K562 (cell line): ENCODE measurements at regions not wholly inside any gene's neighbourhood (a gene's known extent, or its start where the extent isn't known, plus 50 kb on each side); places are given as distances from the start of the nearest gene placed in this dataset.

Source experiments
- ATAC-seq: fragments of 200-7000 bp; cut with Tn5 transposase; 3 replicates; pipeline ENCODE4 v1.9.1; 2020; ENCODE audit warnings: moderate library complexity
- BruUV-seq: library from RNA; stranded (reverse); fragments of 400-500 nt; replicated peaks from 2 replicates; lab custom pipeline; 2021; lab: Mats Ljungman, UMichigan
- CTCF ChIA-PET: fragments of 300-600 bp; formaldehyde crosslinking; extraction: SDS; loops from one replicate; lab custom pipeline; 2021; ENCODE audit warnings: low intra/inter-chr PET ratio; lab: Yijun Ruan, JAX
- POLR2A ChIA-PET: fragments of 300-600, 350-650 bp; sonication (Branson Sonifier 250); formaldehyde crosslinking; extraction: SDS; loops from one replicate; lab custom pipeline; 2021; ENCODE audit warnings: antibody characterized with exemption, inconsistent platforms; lab: Yijun Ruan, JAX
- DNase-seq, 4 experiments: peaks; one replicate each; pipeline versions ENCODE4 v3.0.0 to v3.0.0-alpha.2; 2011 to 2018; ENCODE audit warnings: low spot score in 3 of 4, mixed read lengths in 3 of 4; ENCODE audit errors: extremely low read depth in 1 of 4
- FAIRE-seq: peaks from 2 replicates; lab custom pipeline; 2011; peaks lifted over from hg19 to GRCh38; lab: Jason Lieb, UNC
- H2AFZ ChIP-seq: 2 replicates; pipeline ENCODE4 v1.6.0; 2011; ENCODE audit warnings: low read depth, low read length, control low read depth, inconsistent platforms
- H3K27ac ChIP-seq: fragments of 200-600 bp; 3 replicates; pipeline ENCODE4 v1.8.0; 2011; ENCODE audit warnings: low read depth, mild to moderate bottlenecking, control low read depth, inconsistent platforms, low read length, moderate library complexity, mixed read lengths; ENCODE audit errors: extremely low read depth
- H3K27me3 ChIP-seq, 2 experiments: fragments of 300-600 bp in 1 of 2; 2 replicates in 1 of 2; 3 replicates in 1 of 2; pipeline versions ENCODE4 v1.6.0 to v1.8.0; 2011; ENCODE audit warnings: inconsistent platforms in 2 of 2, low read length in 2 of 2, mild to moderate bottlenecking in 1 of 2, mixed read lengths in 1 of 2, moderate library complexity in 1 of 2; ENCODE audit not compliant: control insufficient read depth in 2 of 2, insufficient read depth in 2 of 2
- H3K36me3 ChIP-seq: fragments of 300-600 bp; 3 replicates; pipeline ENCODE4 v1.8.0; 2011; ENCODE audit warnings: mild to moderate bottlenecking, low read length, inconsistent platforms; ENCODE audit not compliant: control insufficient read depth, insufficient read depth
- H3K4me1 ChIP-seq, 2 experiments: fragments of 200-600 bp in 1 of 2; replicated peaks in 1 of 2; 2 replicates in 1 of 2; 3 replicates in 1 of 2; pipeline versions ENCODE4 v1.5.1 to v1.8.0; 2011; ENCODE audit warnings: inconsistent platforms in 2 of 2, low read length in 2 of 2, mild to moderate bottlenecking in 1 of 2, mixed read lengths in 1 of 2, moderate library complexity in 1 of 2; ENCODE audit not compliant: control insufficient read depth in 2 of 2, insufficient read depth in 2 of 2
- H3K4me2 ChIP-seq: 2 replicates; pipeline ENCODE4 v1.6.1; 2011; ENCODE audit warnings: low read length, control low read depth, inconsistent platforms, mixed read lengths; ENCODE audit not compliant: insufficient read depth
- H3K4me3 ChIP-seq: fragments of 200-600 bp; sonication (generic), shearing (Covaris generic); 2 replicates; pipeline ENCODE4 v1.5.1; 2016; ENCODE audit warnings: control low read depth, inconsistent platforms
- H3K79me2 ChIP-seq: fragments of 200-600 bp; 3 replicates; pipeline ENCODE4 v1.8.0; 2011; ENCODE audit warnings: low read length, inconsistent platforms; ENCODE audit not compliant: control insufficient read depth, insufficient read depth
- H3K9ac ChIP-seq, 2 experiments: 2 replicates each; pipeline versions ENCODE4 v1.6.0 to v1.6.1; 2011; ENCODE audit warnings: low read depth in 2 of 2, low read length in 2 of 2, control low read depth in 1 of 2, inconsistent platforms in 1 of 2, mild to moderate bottlenecking in 1 of 2, mixed read lengths in 1 of 2; ENCODE audit not compliant: insufficient read depth in 1 of 2
- H3K9me1 ChIP-seq: one replicate; pipeline ENCODE4 v1.6.0; 2011; ENCODE audit warnings: inconsistent platforms, mild to moderate bottlenecking, low read length, moderate library complexity; ENCODE audit not compliant: control insufficient read depth, insufficient read depth
- H3K9me3 ChIP-seq: replicated peaks from 2 replicates; pipeline ENCODE4 v1.5.1; 2011; ENCODE audit warnings: low read depth, low read length, inconsistent platforms; ENCODE audit not compliant: control insufficient read depth, insufficient read depth
- H4K20me1 ChIP-seq: replicated peaks from 2 replicates; pipeline ENCODE4 v1.6.1; 2011; ENCODE audit warnings: low read length, inconsistent platforms, mixed read lengths; ENCODE audit not compliant: control insufficient read depth, insufficient read depth
- ADNP ChIP-seq: fragments of 200-800 bp; sonication (Bioruptor generic); IDR thresholded peaks from 2 replicates; pipeline ENCODE4 v1.6.1; 2016; ENCODE audit warnings: missing genetic modification characterization, missing compliant biosample characterization
- DEAF1 ChIP-seq: fragments of 450-650 bp; formaldehyde crosslinking; IDR thresholded peaks from 2 replicates; pipeline ENCODE4 v1.4.0; 2020; ENCODE audit warnings: mild to moderate bottlenecking, moderate library complexity
- ETV5 ChIP-seq: sonication (generic); formaldehyde crosslinking; IDR thresholded peaks from 2 replicates; pipeline ENCODE4 v1.4.0; 2020; ENCODE audit warnings: low read depth, mild to moderate bottlenecking, missing genetic modification reagents
- HNRNPLL ChIP-seq: fragments of 200-400 bp; formaldehyde crosslinking; IDR thresholded peaks from 2 replicates; pipeline ENCODE4 v1.6.1; 2017; ENCODE audit warnings: low read length, low read depth, mild to moderate bottlenecking; ENCODE audit not compliant: poor library complexity, severe bottlenecking
- ILF3 ChIP-seq: fragments of 450-650 bp; IDR thresholded peaks from 2 replicates; pipeline ENCODE4 v1.6.1; 2018; ENCODE audit warnings: antibody characterized with exemption, mild to moderate bottlenecking, moderate library complexity, borderline replicate concordance
- LEF1 ChIP-seq: fragments of 450-650 bp; IDR thresholded peaks from 2 replicates; pipeline ENCODE4 v1.6.1; 2016; ENCODE audit warnings: mild to moderate bottlenecking
- PCBP2 ChIP-seq: fragments of 200-400 bp; formaldehyde crosslinking; IDR thresholded peaks from 2 replicates; pipeline ENCODE4 v1.6.1; 2018; ENCODE audit warnings: low read length, low read depth, mild to moderate bottlenecking, moderate library complexity; ENCODE audit not compliant: poor library complexity, severe bottlenecking
- RBBP5 ChIP-seq: fragments of 200-600 bp; sonication (generic); IDR thresholded peaks from 2 replicates; pipeline ENCODE4 v1.6.1; 2012; ENCODE audit warnings: borderline replicate concordance, mild to moderate bottlenecking, low read length, control low read depth, inconsistent platforms; ENCODE audit not compliant: insufficient read depth, poor library complexity, severe bottlenecking
- ZNF695 ChIP-seq: fragments of 450-650 bp; formaldehyde crosslinking; IDR thresholded peaks from 2 replicates; pipeline ENCODE4 v1.4.0; 2020; ENCODE audit warnings: mild to moderate bottlenecking, moderate library complexity
- WGBS: fragments of 100-300 bp; shearing (Covaris generic); methylation state at CpG from one replicate; pipeline ENCODE4 v1.1.6; 2016; ENCODE audit warnings: low coverage, mixed read lengths; ENCODE audit not compliant: insufficient coverage; ENCODE audit errors: missing lambda C conversion rate; 5-methylcytosine and 5-hydroxymethylcytosine counted together
- in situ Hi-C: fragments of 300-500 bp; cut with MboI; formaldehyde crosslinking; loops from 4 replicates; pipeline ENCODE4 v1.15.0; 2018; ENCODE audit warnings: inconsistent platforms, mixed read lengths
- intact Hi-C: fragments of 100-400 bp; cut with micrococcal nuclease; formaldehyde crosslinking; loops from 2 replicates; pipeline ENCODE4 v1.14.2; 2022
- TF ChIP-seq, protein P1 (sequence below): sonication (generic); formaldehyde crosslinking; IDR thresholded peaks from 2 replicates; pipeline ENCODE4 v1.8.0; 2022; ENCODE audit warnings: mild to moderate bottlenecking, low read depth, missing genetic modification reagents

GRCh38 chr2:145743011-145743410, 1223.1 kb upstream of the ZEB2 start:
- no peaks in the 10 kb centered on the region for H3K27me3 ChIP-seq
- in situ Hi-C loops, result no loop called here
- no peak overlapping the region for H3K4me3 ChIP-seq
- no peak overlapping the region for H3K9ac ChIP-seq
- no peaks in the 10 kb centered on the region for H3K79me2 ChIP-seq
- no peak; the same call in 1 of the 2 replicates for TF ChIP-seq ADNP (tag)
- no peak for TF ChIP-seq ZNF695 (CRISPR knock-in tag)
- ChIA-PET POLR2A (no interaction called here), CTCF (no interaction called here)
- no peak for FAIRE-seq
- no peaks in the 10 kb centered on the region for H3K9me3 ChIP-seq
- peak overlapping the region; percentile 14; the same call in 1 of the 2 replicates for H2AFZ ChIP-seq
- H4K20me1 ChIP-seq, result no peaks in the 10 kb centered on the region
- 85% methylated on average over 2 of the region's 2 CpGs for WGBS
- no TSS peak for BruUV-seq
- intact Hi-C loops, result no loop called here
- no peak for DNase-seq
- peaks cover 0 to 7% of the 10 kb centered on the region in 2 experiments; a peak in 3 of 5 replicates for H3K4me1 ChIP-seq
- H3K4me2 ChIP-seq, result no peak overlapping the region
- no peak overlapping the region for H3K27ac ChIP-seq
- H3K9me1 ChIP-seq, result no peaks in the 10 kb centered on the region
- H3K36me3 ChIP-seq, result no peaks in the 10 kb centered on the region
- ATAC-seq, result no peak

DNA sequence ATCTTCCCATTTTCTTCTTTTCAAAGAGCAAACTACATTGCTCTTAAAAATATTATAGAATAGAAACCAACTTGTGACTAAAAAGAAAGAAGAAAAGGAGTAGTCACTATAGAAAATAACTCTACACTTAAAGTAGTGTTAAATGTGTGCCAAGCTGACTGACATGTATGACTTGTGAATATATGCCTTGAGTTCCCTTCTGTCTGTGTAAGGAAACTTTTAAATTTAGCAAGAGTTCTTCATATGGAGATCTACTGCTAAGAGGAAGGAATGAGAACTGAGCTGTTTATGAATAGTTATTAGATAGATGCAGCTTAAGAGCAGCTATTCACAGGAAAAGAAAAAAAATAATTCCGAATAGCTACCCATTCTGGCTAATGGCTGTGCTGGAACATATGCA, 1221.7 kb upstream of the ZEB2 start:
- no peak overlapping the region for H2AFZ ChIP-seq
- H3K36me3 ChIP-seq, result no peaks in the 10 kb centered on the region
- in situ Hi-C loops, result no loop called here
- H3K4me3 ChIP-seq, result no peak overlapping the region
- WGBS, result 79% methylated on average over 1 of the region's 1 CpG
- no peaks in the 10 kb centered on the region for H3K9me1 ChIP-seq
- H3K4me2 ChIP-seq, result no peak overlapping the region
- H3K27me3 ChIP-seq, result no peaks in the 10 kb centered on the region
- ATAC-seq (no peak), FAIRE-seq (no peak), DNase-seq (no peak)
- CTCF ChIA-PET, result no interaction called here
- H3K9me3 ChIP-seq, result no peaks in the 10 kb centered on the region
- H3K27ac ChIP-seq, result no peak overlapping the region
- TF ChIP-seq, protein P1, sequence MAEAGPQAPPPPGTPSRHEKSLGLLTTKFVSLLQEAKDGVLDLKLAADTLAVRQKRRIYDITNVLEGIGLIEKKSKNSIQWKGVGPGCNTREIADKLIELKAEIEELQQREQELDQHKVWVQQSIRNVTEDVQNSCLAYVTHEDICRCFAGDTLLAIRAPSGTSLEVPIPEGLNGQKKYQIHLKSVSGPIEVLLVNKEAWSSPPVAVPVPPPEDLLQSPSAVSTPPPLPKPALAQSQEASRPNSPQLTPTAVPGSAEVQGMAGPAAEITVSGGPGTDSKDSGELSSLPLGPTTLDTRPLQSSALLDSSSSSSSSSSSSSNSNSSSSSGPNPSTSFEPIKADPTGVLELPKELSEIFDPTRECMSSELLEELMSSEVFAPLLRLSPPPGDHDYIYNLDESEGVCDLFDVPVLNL, result no peak
- TF ChIP-seq HNRNPLL (no peak), ILF3 (no peak), PCBP2 (no peak), RBBP5 (no peak), ETV5 (no peak), LEF1 (no peak), DEAF1 (CRISPR knock-in tag) (no peak)
- POLR2A ChIA-PET, result no interaction called here
- peaks cover 0 to 7% of the 10 kb centered on the region in 2 experiments; a peak in 3 of 5 replicates for H3K4me1 ChIP-seq
- intact Hi-C loops, result no loop called here
- H4K20me1 ChIP-seq, result no peaks in the 10 kb centered on the region
- H3K79me2 ChIP-seq, result no peaks in the 10 kb centered on the region
- BruUV-seq, result no TSS peak
- no peak overlapping the region for H3K9ac ChIP-seq
